ENCODE measurements at regions not wholly inside any gene's neighbourhood (a gene's known extent, or its start where the extent isn't known, plus 50 kb on each side); places are given as distances from the start of the nearest gene placed in this dataset.
"Not testable (repeated sequence)": the region's sequence is repeated elsewhere in the genome, so short reads cannot be mapped to it uniquely, and the experiment has no call there.

DNA sequence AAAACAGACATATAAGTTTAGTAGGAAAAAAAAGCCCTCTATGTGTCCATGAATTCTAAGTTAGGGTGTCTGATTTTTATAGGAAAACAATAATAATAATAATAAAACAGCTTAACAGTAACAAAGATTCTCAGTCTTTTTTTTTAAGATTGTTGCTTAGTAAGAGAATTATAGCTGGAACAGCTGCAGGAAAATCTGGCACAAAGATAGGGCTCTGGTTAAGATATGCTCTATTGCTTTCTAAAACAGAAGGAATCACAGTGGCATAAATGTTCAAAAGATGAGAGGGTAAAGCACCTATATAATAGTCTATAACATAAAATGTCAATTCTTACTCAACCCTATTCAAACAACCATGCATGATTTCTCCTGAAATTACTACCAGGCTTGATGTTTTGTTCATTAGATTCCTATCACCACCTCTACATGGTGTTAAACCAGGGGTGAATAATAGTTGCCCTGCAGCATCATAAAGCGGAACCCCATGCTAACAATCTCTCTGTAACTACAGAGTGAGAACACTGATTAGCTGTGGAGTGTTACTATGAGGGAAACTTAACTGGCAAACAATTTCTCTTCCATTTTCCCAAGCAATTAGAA lies 541.4 kb upstream of the MIR17HG start:
- DNase-seq (ENCODE audit: low read depth): no peak

- DNase-seq (ENCODE audit: low read depth): no peak
These were observed 540.6 kb upstream of the MIR17HG start for GRCh38 chr13:90806892-90807291.

DNA sequence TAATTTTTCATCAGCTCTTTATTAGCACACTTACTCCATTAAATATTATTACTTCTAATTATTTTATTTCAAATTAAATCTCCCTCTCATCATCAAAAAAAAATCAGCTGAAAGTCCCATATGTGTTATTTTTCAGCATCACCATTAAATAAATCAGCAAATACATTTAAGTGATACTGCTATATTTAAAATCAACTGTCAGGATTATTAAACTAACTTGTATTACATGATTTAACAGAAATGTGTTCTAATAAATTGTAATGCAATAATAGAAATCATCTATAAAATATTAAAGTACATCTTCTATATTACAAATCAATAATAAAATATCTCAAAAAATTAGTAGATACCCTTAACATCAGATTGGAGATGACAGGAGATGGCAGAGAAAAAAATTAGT lies 538.6 kb upstream of the MIR17HG start:
- no peak for DNase-seq (ENCODE audit: low read depth)

DNA sequence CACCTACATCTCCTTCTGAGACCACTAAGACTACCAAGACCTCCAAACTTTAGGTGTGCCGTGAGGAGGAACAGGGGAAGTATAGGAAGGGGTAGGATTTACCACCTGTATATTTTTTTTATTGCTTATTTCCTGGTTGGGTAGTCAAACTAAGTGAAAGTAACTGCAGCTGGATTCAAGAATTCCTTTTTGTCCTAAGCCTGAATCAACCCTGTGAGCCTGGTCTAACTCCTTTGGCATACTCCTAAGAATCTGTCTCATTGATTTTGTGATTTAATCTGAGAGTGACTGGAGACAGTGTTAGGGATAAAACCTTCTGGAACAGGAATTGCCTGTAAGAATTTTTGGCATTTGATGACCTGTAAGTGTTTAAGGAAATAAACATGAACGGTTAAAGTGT lies 523.5 kb upstream of the MIR17HG start:
- DNase-seq (ENCODE audit: low read depth): no peak

DNA sequence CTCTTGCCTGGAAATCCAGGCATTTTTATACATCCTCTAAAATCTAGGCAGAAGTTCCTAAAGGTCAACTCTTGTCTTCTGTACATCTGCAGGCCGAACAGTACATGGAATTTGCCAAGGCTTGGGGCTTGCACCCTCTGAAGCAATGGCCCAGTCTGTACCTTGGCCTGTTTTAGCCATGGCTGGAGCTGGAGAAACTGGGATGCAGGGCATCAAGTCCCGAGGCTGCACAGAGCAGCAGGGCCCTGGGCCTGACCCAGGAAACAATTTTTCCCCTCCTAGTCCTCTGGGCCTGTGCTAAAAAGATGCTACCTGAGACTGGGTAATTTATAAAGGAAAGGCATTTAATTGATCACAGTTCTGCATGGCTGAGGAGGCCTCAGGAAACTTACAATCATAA lies 520.8 kb upstream of the MIR17HG start:
- DNase-seq (ENCODE audit: low read depth): no peak

GRCh38 chr13:90830782-90831181 lies 516.7 kb upstream of the MIR17HG start:
- no peak for DNase-seq (ENCODE audit: low read depth)

GRCh38 chr13:90833951-90834350 lies 513.5 kb upstream of the MIR17HG start:
- no peak for DNase-seq (ENCODE audit: low read depth)

- no peak for DNase-seq (ENCODE audit: low read depth)
These were observed 512.8 kb upstream of the MIR17HG start for GRCh38 chr13:90834700-90835099.

- DNase-seq (ENCODE audit: low read depth): no peak
These were observed 511.7 kb upstream of the MIR17HG start for GRCh38 chr13:90835826-90836225.

DNA sequence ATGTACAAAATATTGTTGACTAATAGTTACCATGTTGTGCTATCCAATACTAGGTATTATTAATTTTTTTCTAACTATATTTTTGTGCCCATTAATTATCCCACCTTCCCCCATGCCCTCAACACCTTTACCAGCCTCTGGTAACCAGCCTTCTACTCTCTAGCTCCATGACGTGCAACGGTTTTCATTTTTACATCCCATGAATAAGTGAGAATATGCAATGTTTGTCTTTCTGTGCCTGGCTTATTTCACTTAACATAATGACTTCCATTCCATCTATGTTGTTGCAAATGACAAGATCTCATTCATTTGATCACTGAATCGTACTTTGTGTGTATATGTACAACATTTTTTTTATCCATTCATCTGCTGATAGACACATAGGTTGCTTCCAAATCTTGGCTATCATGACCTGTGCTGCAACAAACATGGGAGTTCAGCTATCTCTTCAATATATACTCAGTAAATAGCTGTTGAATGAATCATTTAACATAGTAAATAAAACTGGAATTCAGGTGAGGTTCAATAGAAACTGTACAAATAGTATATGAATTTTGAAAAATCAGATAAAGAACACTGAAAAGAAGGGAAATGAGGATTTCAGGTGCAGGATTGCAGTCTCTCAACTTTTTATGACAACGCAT lies 509.0 kb upstream of the MIR17HG start:
- no peak for DNase-seq (ENCODE audit: low read depth)

DNA sequence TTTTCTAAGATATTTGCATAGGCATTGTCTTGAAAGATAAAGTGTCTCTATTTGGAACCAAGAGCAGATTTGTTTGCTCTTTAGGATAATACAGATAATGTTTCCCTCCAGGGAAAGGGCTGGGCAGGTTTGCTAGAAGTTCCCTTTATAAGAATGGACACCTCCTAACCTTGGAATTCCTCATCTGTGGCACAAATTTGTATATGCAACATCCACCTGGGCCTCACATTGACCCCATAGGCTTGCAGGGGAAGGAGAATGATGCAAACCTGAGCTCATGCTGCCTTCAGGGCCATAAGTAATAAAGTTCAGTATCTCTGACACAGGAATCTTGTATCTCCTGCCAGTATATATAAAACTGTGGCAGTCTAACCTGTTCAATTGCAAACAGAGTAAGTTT lies 508.4 kb upstream of the MIR17HG start:
- no peak for DNase-seq (ENCODE audit: low read depth)

GRCh38 chr13:90846936-90847335 lies 500.6 kb upstream of the MIR17HG start:
- DNase-seq (ENCODE audit: low read depth): no peak

GRCh38 chr13:90853666-90854065 lies 493.8 kb upstream of the MIR17HG start:
- DNase-seq (ENCODE audit: low read depth): not testable (repeated sequence)

DNA sequence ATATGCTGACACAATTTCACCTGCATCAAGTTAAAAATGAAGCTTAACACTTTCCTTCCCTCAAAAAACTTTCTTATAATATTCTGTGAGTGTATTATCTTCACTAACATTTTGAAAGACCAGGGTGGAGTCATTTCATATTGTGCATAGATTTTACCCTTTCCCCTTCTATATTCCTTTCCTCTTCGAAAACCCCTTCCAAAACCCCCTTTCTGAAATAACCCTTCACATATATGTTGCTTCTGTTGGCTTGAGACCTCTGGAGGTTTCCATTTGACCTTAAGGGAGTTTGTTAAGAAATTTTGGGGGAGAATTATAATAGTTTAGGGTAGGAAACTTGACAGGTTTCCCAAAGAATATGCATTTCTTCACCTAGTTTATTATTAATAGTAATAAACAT lies 489.6 kb upstream of the MIR17HG start:
- DNase-seq (ENCODE audit: low read depth): no peak

GRCh38 chr13:90866006-90866405 lies 481.5 kb upstream of the MIR17HG start:
- DNase-seq (ENCODE audit: low read depth): no peak

GRCh38 chr13:90867336-90867683 lies 480.2 kb upstream of the MIR17HG start:
- DNase-seq (ENCODE audit: low read depth): peak; percentile 9

GRCh38 chr13:90868321-90868920 lies 479.1 kb upstream of the MIR17HG start:
- no peak for DNase-seq (ENCODE audit: low read depth)

- DNase-seq (ENCODE audit: low read depth): no peak
These were observed 477.9 kb upstream of the MIR17HG start for GRCh38 chr13:90869580-90869979.

DNA sequence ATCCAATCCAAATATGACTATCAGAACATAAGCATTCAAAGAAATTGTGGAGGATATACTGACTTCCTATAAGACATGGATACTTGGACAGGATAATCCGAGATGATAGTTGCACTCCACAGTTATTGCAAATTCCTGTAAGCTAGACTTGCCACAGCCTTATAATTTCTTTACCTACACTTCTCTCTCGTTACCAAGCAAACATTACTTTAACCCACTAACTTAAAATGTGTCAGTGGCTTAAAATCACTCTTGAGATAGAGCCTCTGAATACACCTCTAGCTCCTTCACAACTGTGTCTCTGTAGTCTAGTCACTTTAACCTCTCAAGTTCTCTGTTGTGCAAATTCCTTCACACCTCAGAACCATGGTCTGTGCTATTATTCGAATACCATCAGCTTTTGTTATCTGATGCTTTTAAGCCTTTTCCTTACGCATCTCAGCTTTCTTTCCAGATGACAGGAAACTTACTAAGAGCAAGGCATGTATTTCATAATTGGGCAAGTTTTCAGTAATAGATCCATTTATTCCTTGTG lies 474.9 kb upstream of the MIR17HG start:
- DNase-seq (ENCODE audit: low read depth): no peak

DNA sequence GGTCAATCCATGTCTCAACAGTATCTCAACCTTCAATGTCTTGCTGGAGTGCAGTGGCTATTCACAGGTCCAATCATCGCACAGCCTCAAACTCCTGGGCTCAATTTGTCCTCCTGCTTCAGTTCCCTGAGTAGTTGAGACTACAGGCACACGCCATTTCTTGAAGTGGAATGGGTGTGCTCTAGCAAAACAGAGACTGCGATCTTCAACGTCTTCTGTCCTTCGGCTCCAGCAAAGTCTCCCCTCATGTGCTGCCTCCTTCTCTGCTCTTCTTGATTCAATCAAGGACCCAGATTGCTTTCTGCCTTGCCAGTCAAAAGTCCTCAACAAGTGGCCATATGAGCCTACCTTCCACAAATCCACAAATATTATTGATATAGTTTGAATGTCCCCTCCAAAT lies 466.7 kb upstream of the MIR17HG start:
- DNase-seq (ENCODE audit: low read depth): no peak

GRCh38 chr13:90882551-90882950 lies 464.9 kb upstream of the MIR17HG start:
- DNase-seq (ENCODE audit: low read depth): no peak

- DNase-seq (ENCODE audit: low read depth): no peak
These were observed 463.9 kb upstream of the MIR17HG start for GRCh38 chr13:90883592-90883991.

DNA sequence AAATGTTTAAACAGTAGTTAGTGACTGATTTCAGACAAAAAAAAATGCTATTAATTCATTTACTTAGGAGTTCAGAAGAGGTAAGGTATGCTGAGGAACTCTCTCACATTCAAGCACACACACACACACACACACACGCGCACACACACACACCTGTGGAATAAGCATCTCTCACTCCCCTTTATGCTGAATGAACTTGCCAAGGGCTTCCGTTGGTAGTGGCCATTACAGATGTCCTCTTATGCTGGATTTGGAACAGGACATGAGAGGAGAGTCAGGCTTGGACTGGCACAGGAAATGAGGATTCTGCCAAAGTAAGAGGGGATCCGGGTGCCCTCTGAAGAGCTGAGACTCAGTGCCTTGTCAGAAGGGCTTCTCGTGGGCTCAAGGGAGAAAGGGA lies 463.4 kb upstream of the MIR17HG start:
- no peak for DNase-seq (ENCODE audit: low read depth)

Data from activated T-cell treated with anti-CD3 and anti-CD28 coated beads for 48 hours (primary cell).